ENCODE measurements at regions not wholly inside any gene's neighbourhood (a gene's known extent, or its start where the extent isn't known, plus 50 kb on each side); places are given as distances from the start of the nearest gene placed in this dataset.
A peak's percentile ranks its signal among the peaks of the same experiment; 100 is the strongest.

- no peak overlapping the region for H2BK15ac ChIP-seq (replicated peaks; ENCODE audit: low read depth)
- H3K4ac ChIP-seq (ENCODE audit: low read depth, low read length) = no peak overlapping the region
- WGBS (ENCODE audit: extremely low coverage, insufficient coverage, low lambda C conversion rate) = no CpG with 5 or more reads among the region's 8 CpGs
- H3K4me1 ChIP-seq (ENCODE audit: control insufficient read depth, low read depth, low read length) = no peaks in the 10 kb centered on the region
- H2BK5ac ChIP-seq (ENCODE audit: low read length) = no peak overlapping the region
- no peak overlapping the region for H3K4me2 ChIP-seq (ENCODE audit: low read length)
- H3K23ac ChIP-seq (ENCODE audit: low read length) = no peak overlapping the region
- H3K9ac ChIP-seq (ENCODE audit: low read length) = no peak overlapping the region
- no peak overlapping the region for H2BK120ac ChIP-seq (ENCODE audit: low read depth, low read length)
- no peak overlapping the region for H3K27ac ChIP-seq (ENCODE audit: low read depth, low read length)
- no peak overlapping the region for H3K4me3 ChIP-seq (ENCODE audit: low read length)
- no peak overlapping the region for H2AK5ac ChIP-seq (ENCODE audit: low read length)
- no peaks in the 10 kb centered on the region for H3K79me1 ChIP-seq (ENCODE audit: low read length)
- H3K18ac ChIP-seq (ENCODE audit: low read length) = no peak overlapping the region
- no peaks in the 10 kb centered on the region for H3K36me3 ChIP-seq (ENCODE audit: control insufficient read depth, insufficient read depth, low read length)
- H3K56ac ChIP-seq (ENCODE audit: low read length) = no peak overlapping the region
- no peak overlapping the region for H4K5ac ChIP-seq (ENCODE audit: low read length)
- H4K8ac ChIP-seq (ENCODE audit: low read depth, low read length) = no peak overlapping the region
- no peaks in the 10 kb centered on the region for H3K27me3 ChIP-seq (ENCODE audit: insufficient read depth, low read length, poor library complexity)
- no peaks in the 10 kb centered on the region for H3K79me2 ChIP-seq (ENCODE audit: control insufficient read depth, insufficient read depth, low read length)
- no peak for DNase-seq
These were observed 1109.8 kb upstream of the AUTS2 start for GRCh38 chr7:68488341-68489060.

DNA sequence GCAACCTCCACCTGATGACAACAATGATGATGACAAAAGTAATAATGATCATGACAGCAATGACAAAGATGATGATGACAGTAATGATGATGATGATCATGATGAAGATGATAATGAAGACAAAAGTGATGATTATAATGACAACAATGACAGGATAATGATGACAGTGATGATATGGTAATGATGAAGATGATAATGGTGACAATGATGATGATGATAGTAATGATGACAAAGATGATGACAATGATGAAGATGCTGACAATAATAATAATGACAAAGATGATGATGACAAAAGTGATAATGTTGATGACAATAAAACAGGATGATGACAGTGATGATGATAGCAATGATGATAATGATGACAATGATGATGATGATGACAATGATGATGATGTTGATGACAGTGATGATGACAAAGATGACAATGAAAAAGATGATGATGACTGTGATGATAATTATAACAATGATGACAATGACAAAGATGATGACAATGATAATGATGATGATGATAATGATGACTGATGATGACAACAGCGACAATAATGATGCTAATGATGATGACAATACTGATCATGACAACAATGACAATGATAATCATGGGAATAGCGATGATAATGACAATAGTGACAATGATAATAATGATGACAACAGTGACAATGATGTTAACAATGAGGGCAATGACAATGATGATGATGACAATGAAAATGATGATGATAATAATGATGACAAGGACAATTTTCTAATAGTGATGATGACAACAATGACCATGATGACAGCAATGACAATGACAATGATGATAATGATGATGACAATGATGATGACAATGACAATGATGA is 1106.5 kb upstream of the AUTS2 start:
- H2AK5ac ChIP-seq (ENCODE audit: low read length) = no peak overlapping the region
- no peak overlapping the region for H3K56ac ChIP-seq (ENCODE audit: low read length)
- H3K79me1 ChIP-seq (ENCODE audit: low read length) = no peaks in the 10 kb centered on the region
- no peak overlapping the region for H3K9ac ChIP-seq (ENCODE audit: low read length)
- H3K4me1 ChIP-seq (ENCODE audit: control insufficient read depth, low read depth, low read length) = no peaks in the 10 kb centered on the region
- H4K8ac ChIP-seq (ENCODE audit: low read depth, low read length) = no peak overlapping the region
- no peak overlapping the region for H2BK5ac ChIP-seq (ENCODE audit: low read length)
- H2BK15ac ChIP-seq (replicated peaks; ENCODE audit: low read depth) = no peak overlapping the region
- no peak overlapping the region for H3K4me2 ChIP-seq (ENCODE audit: low read length)
- H3K27me3 ChIP-seq (ENCODE audit: insufficient read depth, low read length, poor library complexity) = no peaks in the 10 kb centered on the region
- DNase-seq = no peak
- H3K79me2 ChIP-seq (ENCODE audit: control insufficient read depth, insufficient read depth, low read length) = no peaks in the 10 kb centered on the region
- H3K27ac ChIP-seq (ENCODE audit: low read depth, low read length) = no peak overlapping the region
- no peak overlapping the region for H4K5ac ChIP-seq (ENCODE audit: low read length)
- no peak overlapping the region for H3K23ac ChIP-seq (ENCODE audit: low read length)
- H3K4me3 ChIP-seq (ENCODE audit: low read length) = no peak overlapping the region
- H3K18ac ChIP-seq (ENCODE audit: low read length) = no peak overlapping the region
- no CpG with 5 or more reads among the region's 2 CpGs for WGBS (ENCODE audit: extremely low coverage, insufficient coverage, low lambda C conversion rate)
- no peak overlapping the region for H2BK120ac ChIP-seq (ENCODE audit: low read depth, low read length)
- H3K36me3 ChIP-seq (ENCODE audit: control insufficient read depth, insufficient read depth, low read length) = no peaks in the 10 kb centered on the region
- H3K4ac ChIP-seq (ENCODE audit: low read depth, low read length) = no peak overlapping the region

GRCh38 chr7:68492359-68492690 is 1106.0 kb upstream of the AUTS2 start:
- H3K18ac ChIP-seq (ENCODE audit: low read length) = no peak overlapping the region
- H3K79me1 ChIP-seq (ENCODE audit: low read length) = no peaks in the 10 kb centered on the region
- no peak for DNase-seq
- no peak overlapping the region for H3K4me2 ChIP-seq (ENCODE audit: low read length)
- H3K27me3 ChIP-seq (ENCODE audit: insufficient read depth, low read length, poor library complexity) = no peaks in the 10 kb centered on the region
- H3K4me3 ChIP-seq (ENCODE audit: low read length) = no peak overlapping the region
- no peak overlapping the region for H3K56ac ChIP-seq (ENCODE audit: low read length)
- H3K36me3 ChIP-seq (ENCODE audit: control insufficient read depth, insufficient read depth, low read length) = no peaks in the 10 kb centered on the region
- no peaks in the 10 kb centered on the region for H3K79me2 ChIP-seq (ENCODE audit: control insufficient read depth, insufficient read depth, low read length)
- WGBS (ENCODE audit: extremely low coverage, insufficient coverage, low lambda C conversion rate) = no CpG with 5 or more reads among the region's 1 CpG
- H3K4me1 ChIP-seq (ENCODE audit: control insufficient read depth, low read depth, low read length) = no peaks in the 10 kb centered on the region
- H4K5ac ChIP-seq (ENCODE audit: low read length) = no peak overlapping the region
- H3K27ac ChIP-seq (ENCODE audit: low read depth, low read length) = no peak overlapping the region
- no peak overlapping the region for H4K8ac ChIP-seq (ENCODE audit: low read depth, low read length)
- H2AK5ac ChIP-seq (ENCODE audit: low read length) = no peak overlapping the region
- H3K9ac ChIP-seq (ENCODE audit: low read length) = no peak overlapping the region
- no peak overlapping the region for H2BK5ac ChIP-seq (ENCODE audit: low read length)
- no peak overlapping the region for H2BK120ac ChIP-seq (ENCODE audit: low read depth, low read length)
- no peak overlapping the region for H2BK15ac ChIP-seq (replicated peaks; ENCODE audit: low read depth)
- H3K23ac ChIP-seq (ENCODE audit: low read length) = no peak overlapping the region
- H3K4ac ChIP-seq (ENCODE audit: low read depth, low read length) = no peak overlapping the region

GRCh38 chr7:68503400-68503799 is 1094.9 kb upstream of the AUTS2 start:
- Histone ChIP-seq H3K79me2 (ENCODE audit: control insufficient read depth, insufficient read depth, low read length) (no peaks in the 10 kb centered on the region), H3K27me3 (ENCODE audit: insufficient read depth, low read length, poor library complexity) (no peaks in the 10 kb centered on the region), H3K4ac (ENCODE audit: low read depth, low read length) (no peak overlapping the region), H2BK5ac (ENCODE audit: low read length) (no peak overlapping the region), H3K36me3 (ENCODE audit: control insufficient read depth, insufficient read depth, low read length) (no peaks in the 10 kb centered on the region), H4K5ac (ENCODE audit: low read length) (no peak overlapping the region), H3K4me2 (ENCODE audit: low read length) (no peak overlapping the region), H3K18ac (ENCODE audit: low read length) (no peak overlapping the region), H2BK120ac (ENCODE audit: low read depth, low read length) (no peak overlapping the region), H3K23ac (ENCODE audit: low read length) (no peak overlapping the region), H3K9ac (ENCODE audit: low read length) (no peak overlapping the region), H2BK15ac (replicated peaks; ENCODE audit: low read depth) (no peak overlapping the region), H3K4me1 (ENCODE audit: control insufficient read depth, low read depth, low read length) (no peaks in the 10 kb centered on the region), H2AK5ac (ENCODE audit: low read length) (no peak overlapping the region), H4K8ac (ENCODE audit: low read depth, low read length) (no peak overlapping the region), H3K27ac (ENCODE audit: low read depth, low read length) (no peak overlapping the region), H3K79me1 (ENCODE audit: low read length) (no peaks in the 10 kb centered on the region), H3K4me3 (ENCODE audit: low read length) (no peak overlapping the region), H3K56ac (ENCODE audit: low read length) (no peak overlapping the region)
- WGBS (ENCODE audit: extremely low coverage, insufficient coverage, low lambda C conversion rate) = no CpG with 5 or more reads among the region's 3 CpGs
- DNase-seq = no peak

- H2AK5ac ChIP-seq (ENCODE audit: low read length) = no peak overlapping the region
- H2BK120ac ChIP-seq (ENCODE audit: low read depth, low read length) = no peak overlapping the region
- no peak overlapping the region for H3K18ac ChIP-seq (ENCODE audit: low read length)
- no peaks in the 10 kb centered on the region for H3K79me1 ChIP-seq (ENCODE audit: low read length)
- no peaks in the 10 kb centered on the region for H3K27me3 ChIP-seq (ENCODE audit: insufficient read depth, low read length, poor library complexity)
- no peaks in the 10 kb centered on the region for H3K4me1 ChIP-seq (ENCODE audit: control insufficient read depth, low read depth, low read length)
- H3K4me2 ChIP-seq (ENCODE audit: low read length) = no peak overlapping the region
- no peak overlapping the region for H3K27ac ChIP-seq (ENCODE audit: low read depth, low read length)
- no peak overlapping the region for H3K4ac ChIP-seq (ENCODE audit: low read depth, low read length)
- no peak overlapping the region for H3K4me3 ChIP-seq (ENCODE audit: low read length)
- DNase-seq = peak; percentile 18
- WGBS (ENCODE audit: extremely low coverage, insufficient coverage, low lambda C conversion rate) = no CpG with 5 or more reads among the region's 1 CpG
- H4K5ac ChIP-seq (ENCODE audit: low read length) = no peak overlapping the region
- no peak overlapping the region for H3K56ac ChIP-seq (ENCODE audit: low read length)
- no peak overlapping the region for H2BK5ac ChIP-seq (ENCODE audit: low read length)
- H3K79me2 ChIP-seq (ENCODE audit: control insufficient read depth, insufficient read depth, low read length) = no peaks in the 10 kb centered on the region
- no peak overlapping the region for H3K23ac ChIP-seq (ENCODE audit: low read length)
- no peak overlapping the region for H4K8ac ChIP-seq (ENCODE audit: low read depth, low read length)
- H3K9ac ChIP-seq (ENCODE audit: low read length) = no peak overlapping the region
- no peaks in the 10 kb centered on the region for H3K36me3 ChIP-seq (ENCODE audit: control insufficient read depth, insufficient read depth, low read length)
- H2BK15ac ChIP-seq (replicated peaks; ENCODE audit: low read depth) = no peak overlapping the region
These were observed 1093.6 kb upstream of the AUTS2 start for GRCh38 chr7:68504716-68505115.
